22Rv1 (cell line): ENCODE measurements at regions not wholly inside any gene's neighbourhood (a gene's known extent, or its start where the extent isn't known, plus 50 kb on each side); places are given as distances from the start of the nearest gene placed in this dataset.

Source experiments
- ZFX ChIP-seq: fragments of 450-650 bp; IDR thresholded peaks from 2 replicates; pipeline ENCODE4 v1.6.1; 2017; ENCODE audit warnings: antibody characterized with exemption, borderline replicate concordance
- TF ChIP-seq, protein P1 (sequence below): fragments of 450-650 bp; IDR thresholded peaks from 2 replicates; pipeline ENCODE4 v1.5.1; 2017; ENCODE audit warnings: mild to moderate bottlenecking

DNA sequence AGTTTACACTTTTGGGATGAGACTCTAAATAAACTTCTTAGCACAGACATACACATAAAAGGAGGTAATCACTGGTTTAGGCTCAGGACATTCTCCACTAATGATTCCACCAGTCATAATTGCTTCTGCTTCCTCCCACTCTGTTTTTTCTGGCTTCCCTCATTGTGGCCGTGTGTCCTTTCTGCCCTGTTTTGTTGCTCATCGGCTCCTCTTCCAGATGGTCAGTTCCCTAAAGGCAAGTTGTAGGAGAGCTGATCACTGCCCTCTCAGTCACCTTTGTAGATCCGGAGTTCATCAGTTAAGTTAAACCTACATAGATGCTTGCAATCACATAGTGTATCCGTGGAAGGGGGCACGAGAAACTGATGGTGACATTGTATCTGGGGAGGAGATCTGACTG, 200.5 kb upstream of the ARG1 start:
- TF ChIP-seq, protein P1, sequence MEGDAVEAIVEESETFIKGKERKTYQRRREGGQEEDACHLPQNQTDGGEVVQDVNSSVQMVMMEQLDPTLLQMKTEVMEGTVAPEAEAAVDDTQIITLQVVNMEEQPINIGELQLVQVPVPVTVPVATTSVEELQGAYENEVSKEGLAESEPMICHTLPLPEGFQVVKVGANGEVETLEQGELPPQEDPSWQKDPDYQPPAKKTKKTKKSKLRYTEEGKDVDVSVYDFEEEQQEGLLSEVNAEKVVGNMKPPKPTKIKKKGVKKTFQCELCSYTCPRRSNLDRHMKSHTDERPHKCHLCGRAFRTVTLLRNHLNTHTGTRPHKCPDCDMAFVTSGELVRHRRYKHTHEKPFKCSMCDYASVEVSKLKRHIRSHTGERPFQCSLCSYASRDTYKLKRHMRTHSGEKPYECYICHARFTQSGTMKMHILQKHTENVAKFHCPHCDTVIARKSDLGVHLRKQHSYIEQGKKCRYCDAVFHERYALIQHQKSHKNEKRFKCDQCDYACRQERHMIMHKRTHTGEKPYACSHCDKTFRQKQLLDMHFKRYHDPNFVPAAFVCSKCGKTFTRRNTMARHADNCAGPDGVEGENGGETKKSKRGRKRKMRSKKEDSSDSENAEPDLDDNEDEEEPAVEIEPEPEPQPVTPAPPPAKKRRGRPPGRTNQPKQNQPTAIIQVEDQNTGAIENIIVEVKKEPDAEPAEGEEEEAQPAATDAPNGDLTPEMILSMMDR: no peak
- TF ChIP-seq ZFX: no peak
